HG03342 (cell line): ENCODE measurements at regions not wholly inside any gene's neighbourhood (a gene's known extent, or its start where the extent isn't known, plus 50 kb on each side); places are given as distances from the start of the nearest gene placed in this dataset.
"Not testable (repeated sequence)": the region's sequence is repeated elsewhere in the genome, so short reads cannot be mapped to it uniquely, and the experiment has no call there.

Experiments
- ATAC-seq: cut with Tn5 transposase; IDR thresholded peaks from one replicate; pipeline ENCODE4 v1.9.1; 2021; ENCODE audit warnings: mild to moderate bottlenecking, moderate library complexity; ENCODE audit not compliant: unreplicated experiment

DNA sequence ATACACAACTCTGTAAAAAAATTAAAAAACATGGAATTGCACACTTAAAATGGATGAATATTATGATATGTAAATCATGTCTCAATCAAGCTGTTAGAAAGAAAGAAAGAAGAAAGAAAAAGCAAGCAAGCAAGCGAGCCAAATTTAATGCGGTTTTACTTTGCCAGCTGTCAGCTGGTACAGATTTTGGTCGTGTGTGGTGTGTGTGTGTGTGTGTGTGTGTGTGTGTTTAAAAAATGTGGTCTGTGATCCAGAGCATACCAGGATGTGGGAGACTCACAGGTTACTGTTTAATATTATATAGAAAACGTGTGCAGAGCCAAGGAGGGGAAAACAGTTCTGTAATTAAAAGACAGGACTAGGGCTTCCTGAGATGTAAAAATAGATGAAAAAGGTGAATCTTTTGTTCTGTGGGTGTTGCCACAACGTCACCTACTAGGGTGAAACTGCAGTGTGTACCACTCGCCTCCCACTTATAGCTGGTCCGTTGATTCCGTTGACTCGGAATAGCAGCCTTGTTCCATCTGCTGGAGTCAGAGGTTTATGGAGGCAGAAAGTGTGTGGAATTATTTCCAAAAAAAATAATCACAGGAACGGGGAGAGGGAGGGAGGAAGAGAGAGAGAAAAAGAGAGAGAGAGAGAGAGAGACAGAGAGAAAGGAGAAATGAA is 197.7 kb downstream of the BCAS1 start:
- ATAC-seq: no peak

DNA sequence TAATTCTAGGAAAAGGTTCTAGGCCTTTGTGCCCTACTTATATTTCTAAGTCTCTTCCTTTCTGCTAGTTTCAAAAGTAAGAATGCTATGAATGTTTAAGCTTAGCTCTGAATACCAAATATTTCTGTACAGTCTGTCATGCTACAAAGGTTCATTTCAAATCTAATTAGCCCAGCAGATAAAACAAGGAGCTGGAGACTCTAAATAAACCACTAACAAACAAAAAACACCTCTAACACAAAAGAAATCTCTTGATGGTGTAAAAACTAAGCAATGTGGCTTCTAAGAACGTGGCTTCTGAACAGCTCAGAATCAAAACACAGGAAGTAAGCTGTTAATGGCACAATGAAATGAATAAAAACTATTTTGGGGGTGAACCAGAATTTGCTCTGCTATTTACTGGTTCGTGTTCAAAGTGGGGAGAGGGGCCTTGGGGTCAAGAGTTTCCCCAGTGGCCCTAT is 198.3 kb downstream of the BCAS1 start:
- ATAC-seq: no peak

DNA sequence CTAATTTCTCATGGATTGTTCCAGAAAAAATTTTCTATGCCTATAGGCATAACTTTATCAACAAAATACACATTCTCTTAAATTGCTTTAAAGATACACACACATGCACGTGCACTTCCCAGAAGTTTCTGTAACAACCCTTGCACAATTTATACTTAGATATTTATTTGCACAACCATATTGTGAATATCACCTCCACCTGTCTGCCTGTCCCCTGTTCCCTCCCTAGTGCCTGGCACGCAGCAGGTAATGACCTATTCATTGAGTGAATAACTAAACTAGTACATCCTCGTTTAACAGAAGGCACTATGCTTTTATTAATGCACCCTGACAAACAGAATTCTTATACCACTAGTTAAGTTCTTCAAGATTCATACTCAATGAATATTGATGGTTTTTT is 198.9 kb downstream of the BCAS1 start:
- no peak for ATAC-seq

DNA sequence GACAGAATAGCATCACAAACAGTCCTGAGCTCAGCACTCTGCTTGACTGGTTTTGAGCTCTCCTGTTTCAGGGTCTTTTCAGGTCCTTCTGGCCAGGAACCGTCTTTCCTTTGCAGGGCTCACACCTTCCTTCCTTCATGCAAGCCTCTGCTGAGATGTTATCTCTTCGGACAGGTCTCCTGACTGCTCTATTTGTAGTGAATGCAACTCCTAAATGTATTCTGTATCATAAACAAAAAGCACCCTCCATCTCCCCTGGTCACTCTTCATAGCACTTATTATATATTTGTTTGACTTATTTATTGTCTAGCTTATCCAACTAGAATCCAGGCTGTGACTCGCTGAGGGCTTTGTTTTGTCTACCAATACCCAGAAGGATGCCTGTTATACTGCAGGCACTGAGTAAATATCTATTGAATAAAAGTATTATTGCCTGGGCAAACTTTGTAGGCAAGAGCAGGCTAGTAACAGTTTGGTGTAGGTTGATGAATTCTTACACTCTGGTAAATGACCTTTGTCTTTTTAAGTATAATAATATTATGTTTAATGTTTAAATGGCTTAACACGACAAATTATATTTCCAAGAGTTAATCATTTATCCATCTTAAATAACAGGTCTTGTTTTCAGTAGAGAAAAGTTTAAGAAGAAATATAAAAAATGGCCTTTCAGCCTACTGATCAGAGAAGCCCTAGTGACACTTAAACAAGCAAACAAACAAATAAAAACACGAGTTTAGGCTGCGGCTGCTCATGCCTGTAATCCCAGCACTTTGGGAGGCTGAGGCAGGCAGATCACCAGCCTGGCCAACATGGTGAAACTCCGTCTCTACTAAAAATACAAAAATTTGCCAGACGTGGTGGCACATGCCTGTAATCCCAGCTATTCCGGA is 199.7 kb downstream of the BCAS1 start:
- ATAC-seq: no peak

DNA sequence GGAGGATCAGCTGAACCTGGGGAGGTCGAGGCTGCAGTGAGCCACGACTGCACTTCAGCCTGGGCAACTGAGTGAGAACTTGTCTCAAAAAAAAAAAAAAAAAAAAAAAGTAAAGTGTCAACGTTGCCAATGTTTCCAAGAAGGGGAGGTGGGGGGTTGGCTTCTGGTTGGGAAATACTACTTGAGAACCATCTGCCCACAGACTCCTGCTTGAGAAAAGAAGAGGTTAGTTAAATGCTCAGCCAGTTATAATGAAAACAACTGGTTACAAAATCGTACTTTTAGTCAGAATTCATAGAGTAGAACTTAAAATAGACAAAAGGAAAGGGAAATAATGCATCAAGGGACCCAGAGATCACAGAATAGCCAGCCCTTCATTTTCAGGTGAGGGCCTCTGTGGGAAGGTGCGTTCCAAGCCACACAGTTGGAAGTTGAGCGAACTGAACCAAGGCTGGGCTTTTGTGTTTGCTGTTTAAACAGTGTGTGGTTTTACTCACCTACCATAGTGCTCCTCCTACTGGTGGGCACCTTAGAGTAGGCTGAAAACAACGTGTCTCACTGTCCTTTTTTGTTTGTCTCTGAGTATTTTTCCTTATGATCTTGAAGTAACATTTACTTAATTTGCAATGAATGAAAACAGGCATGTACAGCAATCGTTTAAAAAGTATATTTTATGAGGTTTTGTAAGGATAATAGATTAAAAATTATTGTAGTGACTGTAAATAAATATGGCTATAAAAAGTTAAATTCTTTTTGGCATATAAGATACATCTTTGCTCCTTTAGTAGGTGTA is 200.7 kb downstream of the BCAS1 start:
- ATAC-seq: peak; percentile 48

DNA sequence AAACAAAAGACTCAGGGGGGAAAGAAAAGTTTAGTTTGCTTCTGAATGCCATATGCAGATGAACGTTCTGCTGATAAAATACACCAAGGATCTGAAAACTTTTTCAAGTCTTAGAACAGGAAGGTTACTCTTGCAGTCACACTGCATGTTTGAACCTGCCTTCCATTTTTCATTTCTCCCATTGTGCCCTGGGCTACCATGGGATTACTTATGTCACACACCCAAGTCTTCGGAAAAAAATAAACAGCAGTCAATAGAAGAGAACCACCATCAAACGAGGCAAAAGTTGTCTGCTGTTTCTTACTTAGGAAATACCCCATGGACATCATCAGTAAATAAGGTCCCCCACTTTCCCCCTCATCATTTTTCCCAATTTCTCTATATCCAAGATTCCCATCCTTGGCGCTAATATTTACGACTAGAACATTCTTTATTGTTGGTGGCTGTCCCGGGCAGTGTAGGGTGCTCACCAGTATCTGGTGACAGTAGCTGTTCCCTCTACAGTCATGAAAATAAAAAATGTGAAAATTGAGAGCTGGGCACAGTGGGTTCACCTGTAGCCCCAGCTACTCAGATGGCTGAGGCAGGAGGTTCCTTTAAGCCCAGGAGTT is 202.5 kb downstream of the BCAS1 start:
- ATAC-seq: no peak

DNA sequence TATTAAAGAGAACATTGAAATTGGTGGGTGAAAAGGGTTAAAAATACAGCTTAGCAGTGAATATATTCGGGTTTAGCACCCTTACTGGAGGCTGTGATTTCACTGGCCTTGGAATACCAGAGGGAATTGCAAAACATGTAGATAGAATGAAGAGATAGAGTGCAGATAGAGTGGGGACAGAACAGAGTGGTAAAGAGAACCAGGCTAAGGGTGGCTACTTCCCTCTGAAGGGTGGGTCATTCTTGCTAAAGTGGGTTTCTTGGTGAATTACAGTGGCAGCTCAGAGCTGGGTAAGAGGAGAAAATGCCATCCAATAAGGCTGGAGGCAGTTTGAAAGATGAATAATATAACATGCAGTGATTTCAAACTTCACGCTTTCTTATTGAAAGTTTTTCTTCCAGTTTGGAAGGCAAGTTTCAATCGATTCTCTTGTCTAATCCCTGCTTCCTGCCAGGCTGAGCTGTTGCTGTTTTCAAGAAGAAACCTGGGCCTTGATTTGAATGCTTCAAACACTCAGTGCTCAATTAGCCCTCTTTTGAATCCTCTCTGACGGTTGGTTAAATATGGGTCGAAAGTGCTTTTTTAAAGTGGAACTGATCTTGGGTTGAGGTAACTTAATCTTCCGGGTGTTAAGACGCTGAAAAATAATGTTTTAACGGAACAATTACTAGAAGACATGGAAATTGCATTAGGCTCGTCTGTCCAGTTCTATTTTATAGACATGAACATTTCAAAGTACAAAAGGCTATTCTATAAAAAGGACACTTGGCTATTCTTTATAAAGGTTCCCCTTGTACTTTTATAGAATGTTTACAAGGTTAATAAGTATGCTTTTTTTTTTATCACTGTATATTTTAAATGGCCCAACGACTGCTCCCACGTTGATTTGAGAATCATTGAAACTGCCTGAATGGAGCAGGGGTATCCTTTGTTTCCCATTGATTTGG is 203.3 kb downstream of the BCAS1 start:
- ATAC-seq: peak; percentile 53

DNA sequence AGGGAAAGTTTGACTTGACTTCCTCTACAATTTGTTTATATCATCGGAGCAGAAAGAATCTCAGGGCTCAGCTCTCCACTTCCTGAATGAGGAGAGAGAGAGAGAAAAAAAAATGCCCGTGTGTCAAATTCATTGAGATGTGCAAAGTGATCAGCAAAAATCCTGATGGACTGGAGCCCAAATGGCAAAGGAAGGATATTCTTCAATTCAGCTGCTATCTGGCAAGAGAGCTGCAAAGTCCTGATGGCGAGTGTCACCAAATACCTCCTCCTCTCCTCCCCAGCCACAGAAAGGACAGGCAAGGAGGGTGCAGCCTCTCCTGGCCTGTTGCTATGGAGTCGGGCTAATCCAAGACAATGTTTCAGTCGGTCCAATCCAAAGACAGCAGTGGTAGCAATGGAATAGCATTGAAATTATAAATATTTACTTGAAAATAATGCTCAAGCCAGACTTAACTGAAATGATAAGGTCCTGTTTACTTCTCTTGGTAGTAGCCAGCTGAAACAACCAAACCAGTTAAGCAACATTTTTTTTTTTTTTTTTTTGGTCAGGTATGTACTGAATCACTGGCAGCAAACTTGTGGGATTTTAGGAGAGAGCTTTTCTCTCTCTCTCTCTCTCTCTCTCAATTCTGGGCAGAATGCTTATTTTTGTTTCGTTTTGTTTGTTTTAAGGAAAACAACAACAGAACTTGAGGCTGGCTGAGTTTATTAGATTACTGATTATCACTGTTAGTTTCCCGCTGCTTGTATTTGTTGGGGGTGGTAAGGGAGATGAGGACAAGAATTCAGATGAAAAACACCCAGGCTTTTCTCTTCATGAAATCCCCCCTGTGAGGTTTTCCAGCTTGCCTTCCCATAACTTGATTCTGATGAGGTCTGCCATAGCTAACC is 204.2 kb downstream of the BCAS1 start:
- ATAC-seq: no peak

DNA sequence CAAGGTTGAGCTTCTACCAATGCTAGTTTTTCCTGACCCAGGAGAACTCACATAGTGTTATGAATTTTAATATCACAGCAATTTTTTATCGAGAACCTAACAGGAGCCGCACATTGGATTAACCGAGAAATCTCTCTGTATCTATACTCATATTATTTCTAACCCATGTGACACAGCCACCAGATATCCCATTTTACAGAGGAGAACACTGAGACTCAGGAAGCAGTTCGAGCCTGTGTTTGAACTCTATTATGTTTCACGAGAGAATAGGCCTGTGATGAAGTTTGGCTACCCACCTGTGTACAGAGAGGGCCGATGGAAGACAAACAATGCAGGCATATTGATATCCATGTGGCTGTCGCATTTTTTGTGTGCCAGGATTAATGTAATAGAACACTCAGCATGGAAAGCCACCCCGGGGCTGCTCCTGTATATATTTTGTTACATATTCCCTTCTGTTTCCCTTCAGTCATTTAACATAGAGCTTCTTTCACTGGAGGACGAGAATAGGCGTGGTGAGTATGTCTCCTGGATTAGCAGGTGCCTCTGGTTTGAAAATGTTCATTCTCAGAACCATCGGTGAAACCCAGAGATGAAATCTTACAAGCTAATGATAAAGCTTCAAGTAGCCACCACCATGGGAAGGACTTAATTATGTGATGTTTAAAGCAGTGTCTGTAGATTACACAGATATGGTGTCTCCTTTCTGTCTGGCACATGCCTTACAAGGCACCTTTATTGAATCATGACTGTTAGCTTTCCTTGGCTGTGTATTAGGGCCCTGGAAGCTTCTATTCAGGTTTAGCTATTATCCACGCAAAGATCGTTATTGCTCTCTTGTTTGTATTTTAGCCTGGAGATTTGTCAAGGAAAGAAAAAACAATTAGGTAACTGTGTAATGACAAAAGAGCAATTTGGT is 205.4 kb downstream of the BCAS1 start:
- ATAC-seq: not testable (repeated sequence)

DNA sequence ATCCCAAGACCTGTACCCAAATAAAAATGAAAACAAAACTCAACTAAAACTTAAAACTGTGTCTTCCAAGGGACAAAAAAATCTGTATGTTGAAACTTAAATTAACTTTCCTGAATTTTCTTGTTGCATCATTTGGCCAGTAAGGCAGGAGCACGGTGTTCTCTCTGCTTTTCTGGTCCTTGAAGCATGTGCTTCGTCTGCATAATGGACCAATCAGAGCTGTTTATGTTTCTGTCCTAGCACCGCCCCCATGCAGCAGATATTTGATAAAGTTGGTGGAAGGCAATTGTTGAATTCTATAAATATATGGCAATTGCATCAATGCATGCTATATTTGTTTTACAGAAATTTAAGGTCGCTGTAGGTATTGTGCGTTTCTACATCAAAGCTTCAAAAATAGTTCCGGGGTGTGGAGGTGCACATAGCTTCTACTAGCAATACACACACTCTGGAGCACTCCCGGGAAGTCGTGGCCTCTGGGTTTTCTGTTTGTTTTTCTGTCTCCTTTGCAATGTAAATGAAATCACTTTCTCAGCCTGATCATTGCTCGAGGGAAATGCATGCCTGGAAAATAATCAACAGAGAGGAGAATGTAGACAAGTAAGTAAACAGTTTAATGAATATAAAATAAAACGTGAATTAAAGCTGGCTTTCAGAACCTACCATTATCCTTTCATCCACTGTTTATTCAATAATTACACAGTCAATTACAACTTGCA is 206.3 kb downstream of the BCAS1 start:
- not testable (repeated sequence) for ATAC-seq

DNA sequence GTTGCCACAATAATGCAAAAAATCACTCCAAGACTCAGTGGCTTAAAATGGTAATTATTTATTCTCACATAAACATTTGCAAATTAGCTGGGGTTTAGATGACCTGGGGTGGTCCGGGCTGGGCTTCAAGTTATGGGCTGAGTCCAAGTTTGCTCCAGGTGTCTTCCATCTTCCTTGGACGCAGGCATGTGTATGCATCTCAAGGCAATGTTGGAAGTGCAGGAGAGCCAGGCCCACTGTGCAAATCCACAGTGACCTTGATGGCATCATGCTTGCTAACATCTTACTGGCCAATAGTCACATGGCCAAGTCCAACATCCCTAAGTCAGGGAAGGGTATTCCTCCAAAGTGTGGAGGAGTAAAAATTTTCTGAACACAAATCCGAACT is 206.9 kb downstream of the BCAS1 start:
- not testable (repeated sequence) for ATAC-seq

DNA sequence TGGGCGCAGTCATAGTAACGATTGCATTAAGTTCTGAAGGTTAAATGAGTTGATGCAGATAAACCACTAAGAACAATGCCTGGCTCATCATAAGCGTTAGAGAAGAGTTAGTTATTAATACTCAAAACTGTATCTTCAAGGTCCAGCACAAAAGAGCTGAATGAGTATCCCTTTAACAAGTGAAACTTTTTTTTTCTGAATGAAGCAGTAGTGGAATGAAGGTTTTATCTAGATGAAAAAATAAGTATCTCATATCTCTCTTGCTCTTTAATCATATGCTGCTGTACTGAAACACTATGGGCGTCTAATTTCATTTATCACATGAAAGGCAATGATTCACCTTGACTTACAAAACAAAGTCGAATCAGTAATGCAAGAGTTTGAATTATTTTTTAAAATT is 207.4 kb downstream of the BCAS1 start:
- not testable (repeated sequence) for ATAC-seq

DNA sequence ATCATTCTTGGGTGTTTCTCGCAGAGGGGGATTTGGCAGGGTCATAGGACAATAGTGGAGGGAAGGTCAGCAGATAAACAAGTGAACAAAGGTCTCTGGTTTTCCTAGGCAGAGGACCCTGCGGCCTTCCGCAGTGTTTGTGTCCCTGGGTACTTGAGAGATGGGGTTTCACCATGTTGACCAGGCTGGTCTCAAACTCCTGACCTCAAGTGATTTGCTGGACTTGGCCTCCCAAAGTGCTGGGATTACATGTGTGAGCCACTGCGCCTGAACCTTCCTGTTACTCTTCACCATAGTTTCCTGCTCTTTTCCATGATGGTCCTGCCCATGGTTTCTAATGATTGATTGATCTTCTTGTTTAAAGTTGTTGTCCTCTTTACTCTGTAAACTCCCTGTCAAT is 207.9 kb downstream of the BCAS1 start:
- ATAC-seq: not testable (repeated sequence)

DNA sequence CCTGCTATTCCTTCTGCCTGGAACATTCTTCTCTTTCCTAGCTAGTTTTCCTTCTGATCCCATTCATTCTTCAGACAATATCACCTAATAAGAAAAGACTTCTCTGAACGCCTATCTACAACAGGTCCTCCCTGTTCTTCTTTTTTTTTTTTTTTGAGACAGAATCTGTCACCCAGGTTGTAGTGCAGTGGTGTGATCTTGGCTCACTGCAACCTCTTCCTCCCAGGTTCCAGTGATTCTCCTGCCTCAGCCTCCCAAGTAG is 208.3 kb downstream of the BCAS1 start:
- ATAC-seq: not testable (repeated sequence)

DNA sequence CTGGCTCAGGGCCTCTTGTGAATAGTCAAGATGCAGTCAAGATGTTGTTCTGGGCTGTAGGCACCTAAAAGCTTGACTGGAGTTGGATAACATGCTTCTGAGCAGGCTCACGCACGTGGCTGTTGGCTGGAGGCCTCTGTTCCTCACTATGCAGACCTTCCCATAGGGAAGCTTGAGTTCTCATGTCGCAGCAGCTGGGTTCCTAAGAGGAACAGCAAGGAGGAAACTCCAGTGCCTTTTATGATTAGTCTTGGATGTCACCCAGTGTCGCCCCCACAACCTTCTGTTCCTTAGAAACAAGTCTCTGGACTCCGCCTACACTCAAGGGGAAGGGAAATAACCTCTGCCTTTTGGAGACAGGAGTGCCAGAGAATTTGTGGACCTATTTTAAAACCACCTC is 210.7 kb downstream of the BCAS1 start:
- no peak for ATAC-seq

DNA sequence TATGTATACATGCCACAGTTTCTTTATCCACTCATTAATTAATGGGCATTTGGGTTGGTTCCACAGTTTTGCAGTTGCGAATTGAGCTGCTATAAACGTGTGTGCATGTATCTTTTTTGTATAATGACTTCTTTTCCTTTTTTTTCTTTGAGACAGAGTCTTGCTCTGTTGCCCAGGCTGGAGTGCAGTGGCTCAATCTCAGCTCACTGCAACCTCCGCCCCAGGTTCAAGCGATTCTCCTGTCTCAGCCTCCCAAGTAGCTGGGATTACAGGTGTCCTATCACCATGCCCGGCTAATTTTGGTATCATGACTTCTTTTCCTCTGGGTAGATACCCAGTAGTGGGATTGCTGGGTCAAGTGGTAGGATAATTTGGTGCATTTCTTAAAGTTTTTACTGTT is 211.4 kb downstream of the BCAS1 start:
- not testable (repeated sequence) for ATAC-seq

DNA sequence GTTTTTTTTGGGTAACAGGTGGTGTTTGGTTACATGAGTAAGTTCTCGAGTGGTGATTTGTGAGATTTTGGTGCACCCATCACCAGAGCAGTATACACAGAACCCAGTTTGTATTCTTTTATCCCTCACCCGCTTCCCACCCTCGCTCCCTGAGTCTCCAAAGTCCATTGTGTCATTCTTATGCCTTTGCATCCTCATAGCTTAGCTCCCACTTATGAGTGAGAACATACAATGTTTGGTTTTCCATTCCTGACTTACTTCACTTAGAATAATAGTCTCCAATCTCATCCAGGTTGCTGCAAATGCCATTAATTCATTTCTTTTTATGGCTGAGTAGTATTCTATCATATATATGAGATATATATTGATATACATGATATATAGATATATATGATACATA is 211.9 kb downstream of the BCAS1 start:
- ATAC-seq: not testable (repeated sequence)
